DND-41 (cell line): ENCODE measurements at regions not wholly inside any gene's neighbourhood (a gene's known extent, or its start where the extent isn't known, plus 50 kb on each side); places are given as distances from the start of the nearest gene placed in this dataset.

Source experiments
- CTCF ChIP-seq: IDR thresholded peaks from 2 replicates; pipeline ENCODE4 v1.5.1; 2012; ENCODE audit warnings: borderline replicate concordance, low read length, moderate library complexity, mild to moderate bottlenecking; ENCODE audit not compliant: poor library complexity, severe bottlenecking; ENCODE audit errors: extremely low read depth
- EZH2 ChIP-seq: IDR thresholded peaks from 3 replicates; pipeline ENCODE4 v1.6.1; 2012; ENCODE audit warnings: borderline replicate concordance, low read depth, mild to moderate bottlenecking, moderate library complexity, low read length, inconsistent platforms; ENCODE audit not compliant: severe bottlenecking

DNA sequence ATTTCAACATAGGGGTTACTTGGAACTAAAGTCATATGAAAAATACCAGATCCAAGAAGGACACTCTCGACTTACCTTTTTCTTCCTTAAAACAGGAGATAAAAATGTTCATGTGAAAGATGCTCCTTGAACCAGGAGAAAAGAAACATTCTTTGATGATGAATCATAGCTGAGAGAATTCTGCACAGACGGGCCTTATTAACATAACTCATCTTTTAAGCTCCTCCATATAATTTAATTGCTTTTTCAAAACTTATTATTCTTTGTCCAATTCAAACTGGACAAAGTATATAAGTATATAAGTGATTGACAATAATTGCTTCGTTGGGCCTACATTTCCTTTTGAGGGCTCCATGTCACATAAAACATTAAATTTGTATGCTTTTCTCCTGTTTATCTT lies 945.2 kb upstream of the C9orf72 start:
- TF ChIP-seq CTCF = no peak
- no peak for TF ChIP-seq EZH2
